ENCODE measurements at regions not wholly inside any gene's neighbourhood (a gene's known extent, or its start where the extent isn't known, plus 50 kb on each side); places are given as distances from the start of the nearest gene placed in this dataset.

GRCh38 chr10:78736926-78737630 lies 331.7 kb upstream of the ZMIZ1 start:
- no peak for DNase-seq

GRCh38 chr10:78737883-78738856 lies 330.6 kb upstream of the ZMIZ1 start:
- DNase-seq: no peak

- DNase-seq: no peak
Measured at GRCh38 chr10:78738861-78739260, 329.9 kb upstream of the ZMIZ1 start.

GRCh38 chr10:78739444-78740053 lies 329.2 kb upstream of the ZMIZ1 start:
- no peak for DNase-seq

GRCh38 chr10:78740976-78741915 lies 327.5 kb upstream of the ZMIZ1 start:
- no peak for DNase-seq

- no peak for DNase-seq
Measured at GRCh38 chr10:78742406-78742729, 326.4 kb upstream of the ZMIZ1 start.

- DNase-seq: no peak
Measured at GRCh38 chr10:78742730-78743615, 325.8 kb upstream of the ZMIZ1 start.

- no peak for DNase-seq
Measured at GRCh38 chr10:78744056-78744455, 324.7 kb upstream of the ZMIZ1 start.

- DNase-seq: no peak
Measured at GRCh38 chr10:78744491-78745090, 324.2 kb upstream of the ZMIZ1 start.

- DNase-seq: no peak
Measured at GRCh38 chr10:78745441-78745840, 323.3 kb upstream of the ZMIZ1 start.

- DNase-seq: no peak
Measured at GRCh38 chr10:78746155-78746763, 322.5 kb upstream of the ZMIZ1 start.

- no peak for DNase-seq
Measured at GRCh38 chr10:78747401-78748234, 321.1 kb upstream of the ZMIZ1 start.

GRCh38 chr10:78748235-78748533 lies 320.6 kb upstream of the ZMIZ1 start:
- no peak for DNase-seq

- DNase-seq: no peak
Measured at GRCh38 chr10:78749200-78749599, 319.6 kb upstream of the ZMIZ1 start.

- no peak for DNase-seq
Measured at GRCh38 chr10:78749898-78750297, 318.9 kb upstream of the ZMIZ1 start.

GRCh38 chr10:78750418-78750817 lies 318.3 kb upstream of the ZMIZ1 start:
- DNase-seq: no peak

- no peak for DNase-seq
Measured at GRCh38 chr10:78751716-78752115, 317.1 kb upstream of the ZMIZ1 start.

- DNase-seq: no peak
Measured at GRCh38 chr10:78752221-78752620, 316.5 kb upstream of the ZMIZ1 start.

GRCh38 chr10:78752708-78753107 lies 316.1 kb upstream of the ZMIZ1 start:
- no peak for DNase-seq
